GM12872 (cell line): ENCODE measurements at regions not wholly inside any gene's neighbourhood (a gene's known extent, or its start where the extent isn't known, plus 50 kb on each side); places are given as distances from the start of the nearest gene placed in this dataset.

Experiments used
- TF ChIP-seq, protein P1 (sequence below): IDR thresholded peaks from 3 replicates; pipeline ENCODE4 v1.5.1; 2011; ENCODE audit warnings: low read depth, mild to moderate bottlenecking, low read length, moderate library complexity; ENCODE audit not compliant: insufficient read depth

- TF ChIP-seq, protein P1, sequence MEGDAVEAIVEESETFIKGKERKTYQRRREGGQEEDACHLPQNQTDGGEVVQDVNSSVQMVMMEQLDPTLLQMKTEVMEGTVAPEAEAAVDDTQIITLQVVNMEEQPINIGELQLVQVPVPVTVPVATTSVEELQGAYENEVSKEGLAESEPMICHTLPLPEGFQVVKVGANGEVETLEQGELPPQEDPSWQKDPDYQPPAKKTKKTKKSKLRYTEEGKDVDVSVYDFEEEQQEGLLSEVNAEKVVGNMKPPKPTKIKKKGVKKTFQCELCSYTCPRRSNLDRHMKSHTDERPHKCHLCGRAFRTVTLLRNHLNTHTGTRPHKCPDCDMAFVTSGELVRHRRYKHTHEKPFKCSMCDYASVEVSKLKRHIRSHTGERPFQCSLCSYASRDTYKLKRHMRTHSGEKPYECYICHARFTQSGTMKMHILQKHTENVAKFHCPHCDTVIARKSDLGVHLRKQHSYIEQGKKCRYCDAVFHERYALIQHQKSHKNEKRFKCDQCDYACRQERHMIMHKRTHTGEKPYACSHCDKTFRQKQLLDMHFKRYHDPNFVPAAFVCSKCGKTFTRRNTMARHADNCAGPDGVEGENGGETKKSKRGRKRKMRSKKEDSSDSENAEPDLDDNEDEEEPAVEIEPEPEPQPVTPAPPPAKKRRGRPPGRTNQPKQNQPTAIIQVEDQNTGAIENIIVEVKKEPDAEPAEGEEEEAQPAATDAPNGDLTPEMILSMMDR = no peak
Measured at GRCh38 chr7:23887660-23888059, 177.6 kb downstream of the STK31 start.

- TF ChIP-seq, protein P1 = no peak
Measured at GRCh38 chr7:23888958-23889357, 178.9 kb downstream of the STK31 start.

DNA sequence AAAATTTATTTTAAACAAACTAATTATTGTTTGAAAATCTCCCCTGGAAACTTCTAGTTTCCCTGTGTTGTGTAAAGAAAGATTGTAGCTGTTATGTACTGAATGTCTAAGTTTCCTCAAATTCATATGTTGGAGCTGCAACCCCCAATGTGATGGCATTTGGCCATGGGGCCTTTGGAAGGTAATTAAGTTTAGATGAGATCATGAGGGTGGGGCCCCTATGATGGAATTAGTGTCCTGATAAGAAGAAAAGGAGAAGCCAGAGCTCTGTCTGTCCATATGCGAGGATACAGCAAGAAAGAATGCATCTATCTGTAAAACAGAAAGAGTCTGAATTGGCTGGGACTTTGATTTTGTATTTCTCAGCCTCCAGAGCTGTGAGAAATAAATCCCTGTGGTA lies 179.5 kb downstream of the STK31 start:
- TF ChIP-seq, protein P1 = no peak

- TF ChIP-seq, protein P1 = no peak
Measured at GRCh38 chr7:23892019-23892418, 182.0 kb downstream of the STK31 start.

DNA sequence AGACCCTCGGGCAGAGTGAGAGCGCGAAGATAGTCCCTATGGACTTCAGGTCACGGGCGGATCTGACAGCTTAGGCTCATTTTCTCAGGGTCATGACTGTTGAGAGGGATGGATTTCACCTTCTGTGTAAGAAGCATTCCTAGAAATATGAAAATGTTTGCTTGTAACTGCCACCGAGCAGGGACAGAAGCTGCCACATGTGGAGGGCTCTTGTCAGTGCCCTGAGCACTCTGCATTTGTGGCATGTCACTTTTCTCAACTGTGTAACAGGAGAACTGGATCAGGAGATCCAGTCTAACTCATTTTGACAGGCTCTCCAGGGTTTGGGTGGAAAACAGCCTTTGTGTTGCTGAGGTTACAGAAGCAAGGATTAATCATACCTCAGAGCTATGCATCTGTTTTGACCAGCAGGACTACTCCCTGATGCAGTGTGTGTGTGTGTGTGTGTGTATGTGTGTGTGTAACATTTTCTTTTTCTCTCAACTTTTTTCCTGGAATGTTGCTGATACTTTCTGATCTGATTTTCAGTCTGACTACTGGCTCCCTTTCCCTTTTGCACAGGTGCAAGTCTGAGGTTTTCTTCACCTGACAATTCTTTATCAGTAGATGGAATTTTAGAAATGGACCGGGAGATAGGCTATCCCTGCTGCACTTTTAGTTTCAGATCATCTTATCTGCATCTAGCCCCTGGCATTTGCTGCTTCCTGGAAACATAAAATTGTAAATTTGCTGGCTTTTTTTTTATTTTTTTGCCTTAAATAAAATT lies 183.3 kb downstream of the STK31 start:
- TF ChIP-seq, protein P1 = no peak

GRCh38 chr7:23893942-23894891 lies 184.2 kb downstream of the STK31 start:
- TF ChIP-seq, protein P1 = no peak

DNA sequence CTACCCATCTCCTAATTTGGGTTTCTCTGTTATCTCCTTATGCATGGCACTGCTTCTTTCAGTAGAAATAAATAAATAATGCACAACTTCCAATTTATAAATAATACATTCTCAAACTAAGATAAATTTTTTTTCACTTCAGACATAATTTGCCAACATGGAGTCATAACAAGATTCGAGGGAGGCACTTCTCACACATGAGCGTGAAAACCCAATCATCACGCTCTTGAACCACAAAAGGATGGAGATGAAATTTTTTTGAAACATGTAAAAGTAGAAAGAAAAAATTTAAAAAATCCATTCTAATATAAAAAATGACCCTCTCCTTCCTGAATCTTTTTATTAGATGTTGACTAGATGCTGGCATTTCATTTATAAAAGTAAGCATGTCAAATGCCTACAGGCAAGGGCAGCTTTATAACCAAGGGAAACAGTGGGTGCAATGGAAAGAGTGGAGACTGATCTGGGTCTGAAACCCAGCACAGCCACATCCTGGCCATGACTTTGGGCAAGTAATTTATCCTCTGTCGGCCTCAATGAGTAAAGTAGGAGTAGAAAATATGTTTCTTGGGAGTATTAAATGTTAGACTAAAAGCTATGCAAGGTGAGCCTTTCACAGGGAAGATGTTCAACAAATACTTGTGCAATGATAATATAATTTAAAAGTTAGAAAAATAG lies 185.0 kb downstream of the STK31 start:
- TF ChIP-seq, protein P1 = no peak
